NCI-H2227 (cell line): ENCODE measurements at regions not wholly inside any gene's neighbourhood (a gene's known extent, or its start where the extent isn't known, plus 50 kb on each side); places are given as distances from the start of the nearest gene placed in this dataset.
A peak's percentile ranks its signal among the peaks of the same experiment; 100 is the strongest.

Experiments used
- DNase-seq: peaks from one replicate; lab custom pipeline; 2025; ENCODE audit not compliant: unreplicated experiment; lab: John Stamatoyannopoulos, UW

- no peak for DNase-seq
These were observed 140.4 kb upstream of the TAB2 start for GRCh38 chr6:149176971-149177667.

GRCh38 chr6:149179431-149179830, 138.1 kb upstream of the TAB2 start:
- DNase-seq = no peak

GRCh38 chr6:149181304-149181703, 136.2 kb upstream of the TAB2 start:
- no peak for DNase-seq

GRCh38 chr6:149182262-149182661, 135.2 kb upstream of the TAB2 start:
- no peak for DNase-seq

- no peak for DNase-seq
These were observed 133.0 kb upstream of the TAB2 start for GRCh38 chr6:149184523-149184922.

GRCh38 chr6:149185799-149186357, 131.6 kb upstream of the TAB2 start:
- no peak for DNase-seq

- DNase-seq = no peak
These were observed 130.6 kb upstream of the TAB2 start for GRCh38 chr6:149186873-149187272.

GRCh38 chr6:149190224-149190831, 127.2 kb upstream of the TAB2 start:
- DNase-seq = no peak

GRCh38 chr6:149194820-149195558, 122.5 kb upstream of the TAB2 start:
- DNase-seq = no peak

GRCh38 chr6:149196091-149196490, 121.4 kb upstream of the TAB2 start:
- no peak for DNase-seq

GRCh38 chr6:149197482-149197881, 120.0 kb upstream of the TAB2 start:
- DNase-seq = no peak

- DNase-seq = no peak
These were observed 119.2 kb upstream of the TAB2 start for GRCh38 chr6:149198265-149198664.

- no peak for DNase-seq
These were observed 117.1 kb upstream of the TAB2 start for GRCh38 chr6:149200282-149200945.

- no peak for DNase-seq
These were observed 116.3 kb upstream of the TAB2 start for GRCh38 chr6:149201068-149201655.

- no peak for DNase-seq
These were observed 115.4 kb upstream of the TAB2 start for GRCh38 chr6:149202100-149202499.

GRCh38 chr6:149202952-149203351, 114.6 kb upstream of the TAB2 start:
- DNase-seq = peak; percentile 7

GRCh38 chr6:149203509-149203908, 114.0 kb upstream of the TAB2 start:
- DNase-seq = no peak

GRCh38 chr6:149208134-149208601, 109.3 kb upstream of the TAB2 start:
- no peak for DNase-seq

GRCh38 chr6:149209871-149210775, 107.4 kb upstream of the TAB2 start:
- no peak for DNase-seq

GRCh38 chr6:149211046-149211571, 106.4 kb upstream of the TAB2 start:
- DNase-seq = no peak
